GM19239 (cell line): ENCODE measurements at regions not wholly inside any gene's neighbourhood (a gene's known extent, or its start where the extent isn't known, plus 50 kb on each side); places are given as distances from the start of the nearest gene placed in this dataset.
"Not testable (repeated sequence)": the region's sequence is repeated elsewhere in the genome, so short reads cannot be mapped to it uniquely, and the experiment has no call there.

ENCODE experiments used
- DNase-seq: peaks from one replicate; pipeline ENCODE4 v3.0.0; 2011; ENCODE audit warnings: low spot score; ENCODE audit not compliant: insufficient read length
- FAIRE-seq: peaks from 2 replicates; lab custom pipeline; 2011; peaks lifted over from hg19 to GRCh38; lab: Jason Lieb, UNC

- FAIRE-seq (no peak), DNase-seq (no peak)
Observed at GRCh38 chr6:130537447-130537846, 171.6 kb downstream of the TMEM200A start.

DNA sequence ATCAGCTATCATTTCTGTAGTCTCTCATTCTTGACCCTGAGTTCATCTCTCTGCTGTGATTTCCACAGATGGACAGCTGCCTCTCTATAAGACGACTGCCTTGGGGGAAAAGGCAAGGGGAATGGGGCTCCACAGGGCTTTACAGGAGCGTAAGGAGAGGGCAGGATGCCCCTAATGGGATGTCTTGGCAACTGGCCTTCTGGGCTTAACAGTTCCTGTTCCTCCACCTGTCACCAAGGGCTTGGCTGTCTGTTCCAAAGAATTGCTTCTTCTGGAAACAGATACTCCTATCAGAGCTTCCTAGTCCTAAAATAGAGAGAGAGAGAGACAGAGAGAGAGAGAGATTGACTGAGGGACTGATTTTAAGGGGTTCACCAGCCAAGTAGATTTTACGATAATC lies 181.9 kb downstream of the TMEM200A start:
- DNase-seq (no peak), FAIRE-seq (no peak)

- FAIRE-seq (no peak), DNase-seq (no peak)
Observed at GRCh38 chr6:130557481-130558112, 191.8 kb downstream of the TMEM200A start.

DNA sequence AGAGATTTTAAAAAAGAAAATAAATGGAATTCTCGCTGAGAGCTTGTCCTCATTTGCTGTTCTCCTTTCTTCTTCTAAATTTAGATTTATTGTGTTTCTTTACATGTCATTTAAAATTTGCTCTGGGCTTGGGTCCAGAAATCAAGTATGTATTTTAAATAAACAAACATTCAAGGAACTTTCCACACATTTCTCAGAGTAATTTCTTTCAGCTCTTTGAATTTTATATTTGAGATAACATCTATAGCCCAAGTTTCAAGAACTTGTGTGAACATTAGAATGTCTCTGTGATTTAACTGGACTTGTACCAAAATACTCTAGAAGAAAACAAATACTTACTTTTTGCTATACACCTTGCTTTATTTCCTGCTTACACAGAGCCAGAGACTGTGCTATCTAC lies 192.3 kb downstream of the TMEM200A start:
- DNase-seq (no peak), FAIRE-seq (no peak)

GRCh38 chr6:130559166-130559565 lies 193.3 kb downstream of the TMEM200A start:
- DNase-seq = no peak
- FAIRE-seq = no peak

GRCh38 chr6:130560231-130560630 lies 194.4 kb downstream of the TMEM200A start:
- DNase-seq (no peak), FAIRE-seq (no peak)

- DNase-seq = not testable (repeated sequence)
- peak; percentile 8 for FAIRE-seq
Observed at GRCh38 chr6:130561159-130561558, 195.3 kb downstream of the TMEM200A start.

- no peak for FAIRE-seq
- no peak for DNase-seq
Observed at GRCh38 chr6:130565696-130566095, 199.9 kb downstream of the TMEM200A start.

DNA sequence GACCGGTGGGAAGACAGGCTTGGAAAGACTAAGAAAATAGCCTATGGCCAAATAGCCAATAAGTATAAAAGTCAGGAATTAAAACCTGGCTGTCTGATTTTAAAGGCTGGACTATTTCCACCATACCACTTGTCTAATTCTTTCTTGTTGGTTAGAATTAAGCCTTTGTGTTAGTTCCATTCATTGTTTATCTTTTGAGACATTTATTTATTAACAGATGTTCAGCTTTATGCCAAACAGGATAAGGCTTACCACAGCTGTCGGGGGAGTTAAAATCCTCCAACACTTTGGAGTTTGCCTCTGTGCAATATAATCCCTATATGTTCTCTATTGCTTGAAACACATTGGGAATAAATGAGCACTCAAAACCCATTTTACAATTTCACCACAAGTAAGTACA lies 208.3 kb downstream of the TMEM200A start:
- FAIRE-seq (no peak), DNase-seq (no peak)

DNA sequence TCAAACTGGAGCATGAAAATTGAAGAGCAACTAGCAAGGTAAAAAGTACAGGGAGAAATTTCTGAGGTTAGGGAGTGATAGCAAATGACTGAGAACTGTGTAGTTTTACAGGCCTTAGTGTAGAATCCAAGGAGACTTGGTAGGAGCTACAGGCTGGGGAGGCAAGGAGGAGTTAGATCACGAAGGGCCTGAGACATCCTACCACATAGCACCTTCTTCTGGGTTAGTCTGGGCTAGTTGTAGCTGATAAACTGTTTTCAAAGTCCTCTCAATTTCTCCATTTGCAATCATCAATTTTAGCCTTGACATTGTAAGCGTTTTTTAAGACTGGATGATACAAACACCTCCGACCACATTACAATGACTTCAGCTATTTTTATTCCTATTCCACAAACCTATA lies 209.7 kb downstream of the TMEM200A start:
- no peak for DNase-seq
- no peak for FAIRE-seq

GRCh38 chr6:130575971-130576370 lies 210.2 kb downstream of the TMEM200A start:
- DNase-seq (peak; percentile 48), FAIRE-seq (peak; percentile 100)

- peak; percentile 14 for FAIRE-seq
- DNase-seq = no peak
Observed at GRCh38 chr6:130577178-130577919, 211.5 kb downstream of the TMEM200A start.

GRCh38 chr6:130578713-130579112 lies 212.9 kb downstream of the TMEM200A start:
- FAIRE-seq (peak; percentile 59), DNase-seq (no peak)

DNA sequence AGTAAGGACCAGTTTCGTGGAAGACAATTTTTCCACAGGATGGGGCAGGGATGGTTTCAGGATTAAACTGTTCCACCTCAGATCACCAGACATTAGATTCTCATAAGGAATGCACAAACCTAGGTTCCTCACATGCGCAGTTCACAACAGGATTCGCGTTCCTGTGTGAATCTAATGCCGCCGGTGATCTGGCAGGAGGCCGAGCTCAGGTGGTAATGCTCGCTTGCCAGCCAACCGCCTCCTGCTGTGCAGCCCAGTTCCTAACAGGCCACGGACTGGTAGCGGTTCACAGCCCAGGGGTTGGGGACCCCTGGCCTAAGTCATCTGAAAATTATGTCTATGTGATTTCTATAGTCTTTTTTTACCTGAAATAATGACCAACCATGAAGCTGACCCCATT lies 217.5 kb downstream of the TMEM200A start:
- no peak for DNase-seq

GRCh38 chr6:130585587-130585986 lies 219.8 kb downstream of the TMEM200A start:
- FAIRE-seq = no peak
- no peak for DNase-seq

More for the DNA sequence above, 217.5 kb downstream of the TMEM200A start:
- no peak for FAIRE-seq

- DNase-seq = no peak
Observed at GRCh38 chr6:130587778-130588520, 222.1 kb downstream of the TMEM200A start.

DNA sequence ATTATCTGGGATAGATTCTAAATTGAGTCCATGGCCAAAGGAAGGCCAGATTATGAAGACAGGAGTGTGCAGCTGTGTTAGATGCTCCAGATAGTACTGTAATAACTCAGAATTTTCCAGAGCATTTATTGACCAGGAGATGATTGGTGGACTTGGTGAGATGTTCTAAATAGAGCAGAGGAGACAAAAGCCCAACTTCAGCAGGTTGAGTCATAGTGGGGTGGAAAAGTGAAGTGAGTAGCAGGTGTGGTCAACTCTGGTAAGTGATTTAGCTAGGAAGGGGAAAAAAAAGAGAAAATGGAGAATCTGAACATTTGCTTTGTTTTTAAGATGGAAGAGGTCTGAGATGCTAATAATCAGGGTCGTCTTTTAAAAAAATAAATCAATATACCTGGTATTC lies 227.4 kb downstream of the TMEM200A start:
- FAIRE-seq = no peak
- no peak for DNase-seq

More at GRCh38 chr6:130587778-130588520, 222.1 kb downstream of the TMEM200A start:
- no peak for FAIRE-seq

- FAIRE-seq = no peak
- no peak for DNase-seq
Observed at GRCh38 chr6:130593948-130594347, 228.1 kb downstream of the TMEM200A start.

- FAIRE-seq = no peak
- no peak for DNase-seq
Observed at GRCh38 chr6:130598021-130598989, 228.9 kb upstream of the SMLR1 start.

GRCh38 chr6:130600880-130601341 lies 226.3 kb upstream of the SMLR1 start:
- FAIRE-seq (no peak), DNase-seq (no peak)
